NCI-H510A treated with DMSO at 0.1 percent for 48 hours (cell line): ENCODE measurements at regions not wholly inside any gene's neighbourhood (a gene's known extent, or its start where the extent isn't known, plus 50 kb on each side); places are given as distances from the start of the nearest gene placed in this dataset.
A peak's percentile ranks its signal among the peaks of the same experiment; 100 is the strongest.

Source experiments
- DNase-seq: peaks from one replicate; lab custom pipeline; 2025; lab: John Stamatoyannopoulos, UW

- no peak for DNase-seq
These were observed 286.3 kb downstream of the CDH26 start for GRCh38 chr20:60244373-60245146.

GRCh38 chr20:60246751-60247150, 288.5 kb downstream of the CDH26 start:
- no peak for DNase-seq

- no peak for DNase-seq
These were observed 291.2 kb downstream of the CDH26 start for GRCh38 chr20:60249436-60249835.

GRCh38 chr20:60250251-60250650, 292.0 kb downstream of the CDH26 start:
- no peak for DNase-seq

GRCh38 chr20:60252866-60253265, 294.6 kb downstream of the CDH26 start:
- DNase-seq = no peak

GRCh38 chr20:60253471-60253870, 295.2 kb downstream of the CDH26 start:
- no peak for DNase-seq

- no peak for DNase-seq
These were observed 296.7 kb downstream of the CDH26 start for GRCh38 chr20:60254901-60255411.

GRCh38 chr20:60255415-60255814, 297.2 kb downstream of the CDH26 start:
- peak; percentile 21 for DNase-seq

GRCh38 chr20:60255866-60256265, 297.6 kb downstream of the CDH26 start:
- DNase-seq = no peak

GRCh38 chr20:60256811-60257210, 298.6 kb downstream of the CDH26 start:
- no peak for DNase-seq

- DNase-seq = no peak
These were observed 299.4 kb downstream of the CDH26 start for GRCh38 chr20:60257671-60258070.

GRCh38 chr20:60258255-60258863, 300.1 kb downstream of the CDH26 start:
- no peak for DNase-seq

GRCh38 chr20:60261333-60261732, 303.1 kb downstream of the CDH26 start:
- no peak for DNase-seq

GRCh38 chr20:60262967-60263603, 304.9 kb downstream of the CDH26 start:
- no peak for DNase-seq

GRCh38 chr20:60263725-60264709, 305.8 kb downstream of the CDH26 start:
- no peak for DNase-seq

GRCh38 chr20:60266177-60266823, 308.1 kb downstream of the CDH26 start:
- DNase-seq = no peak

- DNase-seq = no peak
These were observed 310.3 kb downstream of the CDH26 start for GRCh38 chr20:60268491-60268890.

GRCh38 chr20:60269573-60270162, 311.4 kb downstream of the CDH26 start:
- no peak for DNase-seq

- DNase-seq = no peak
These were observed 312.1 kb downstream of the CDH26 start for GRCh38 chr20:60270341-60270740.

GRCh38 chr20:60271597-60271996, 313.4 kb downstream of the CDH26 start:
- no peak for DNase-seq

GRCh38 chr20:60272790-60273189, 314.6 kb downstream of the CDH26 start:
- DNase-seq = no peak
